Activated naive CD8-positive, alpha-beta T cell treated with anti-CD3 and anti-CD28 coated beads for 36 hours (primary cell): ENCODE measurements at regions not wholly inside any gene's neighbourhood (a gene's known extent, or its start where the extent isn't known, plus 50 kb on each side); places are given as distances from the start of the nearest gene placed in this dataset.

Experiments
- DNase-seq: peaks from one replicate; pipeline ENCODE4 v3.0.0; 2021
- H3K27ac Mint-ChIP-seq: one replicate; pipeline ENCODE4 v1.8.0; 2022; ENCODE audit warnings: mild to moderate bottlenecking, moderate library complexity, mixed read lengths
- H3K27me3 Mint-ChIP-seq: one replicate; pipeline ENCODE4 v1.8.0; 2022; ENCODE audit warnings: mild to moderate bottlenecking, mixed read lengths
- H3K36me3 Mint-ChIP-seq: one replicate; pipeline ENCODE4 v1.8.0; 2021; ENCODE audit warnings: mild to moderate bottlenecking, mixed read lengths
- H3K4me1 Mint-ChIP-seq: one replicate; pipeline ENCODE4 v1.8.0; 2021; ENCODE audit warnings: mixed read lengths
- H3K4me3 Mint-ChIP-seq: one replicate; pipeline ENCODE4 v1.8.0; 2022; ENCODE audit warnings: mild to moderate bottlenecking, moderate library complexity, mixed read lengths
- H3K9me3 Mint-ChIP-seq: one replicate; pipeline ENCODE4 v1.8.0; 2022; ENCODE audit warnings: mixed read lengths

DNA sequence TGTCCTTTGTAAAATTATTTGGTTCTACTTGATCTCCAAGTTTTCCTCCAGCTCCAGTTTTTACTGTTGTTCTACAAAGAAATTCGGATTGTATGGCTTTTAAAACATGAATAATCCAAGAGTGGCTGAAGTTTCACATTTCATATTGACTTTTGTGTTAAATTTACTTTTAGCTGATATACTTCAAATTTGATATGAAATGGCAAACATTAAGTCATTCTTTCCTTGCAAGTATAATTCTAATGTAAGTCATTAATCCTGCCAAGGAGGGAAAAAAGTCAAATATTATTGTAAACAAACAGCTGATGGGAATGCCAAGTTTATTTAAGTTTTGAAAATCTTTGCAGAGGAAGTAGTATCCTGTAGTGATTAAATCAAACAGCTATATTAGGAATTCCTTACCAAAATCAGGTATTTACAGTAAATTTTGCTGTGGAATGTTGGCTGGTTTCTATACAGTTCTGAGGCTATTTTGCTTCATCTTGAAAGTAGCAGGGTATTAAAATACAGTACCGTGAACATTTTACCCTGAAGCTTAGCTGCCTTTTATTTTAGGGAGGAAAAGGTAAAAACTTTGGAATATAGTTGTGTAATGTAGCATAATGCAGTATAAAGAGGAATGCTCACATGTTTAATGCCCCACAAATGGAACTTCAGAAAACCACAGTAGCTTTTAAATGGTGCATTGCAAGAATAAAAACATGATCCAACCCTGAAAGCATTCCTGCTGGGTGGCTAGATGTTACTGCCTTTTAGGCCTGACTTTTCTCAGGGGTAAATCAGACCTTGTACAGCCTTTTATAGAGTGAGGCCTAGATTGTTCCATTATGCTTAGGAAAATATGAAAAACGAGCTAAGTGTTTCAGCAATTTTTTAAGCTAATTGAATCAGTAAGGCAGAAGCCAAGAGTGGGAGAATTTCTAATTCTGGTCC is 62.7 kb upstream of the NT5C1B start:
- Mint-ChIP-seq H3K9me3 (no peaks in the 10 kb centered on the region), H3K36me3 (peaks cover 2% of the 10 kb centered on the region), H3K4me1 (no peaks in the 10 kb centered on the region), H3K27me3 (no peaks in the 10 kb centered on the region), H3K4me3 (no peak overlapping the region), H3K27ac (no peak overlapping the region)
- DNase-seq = no peak

DNA sequence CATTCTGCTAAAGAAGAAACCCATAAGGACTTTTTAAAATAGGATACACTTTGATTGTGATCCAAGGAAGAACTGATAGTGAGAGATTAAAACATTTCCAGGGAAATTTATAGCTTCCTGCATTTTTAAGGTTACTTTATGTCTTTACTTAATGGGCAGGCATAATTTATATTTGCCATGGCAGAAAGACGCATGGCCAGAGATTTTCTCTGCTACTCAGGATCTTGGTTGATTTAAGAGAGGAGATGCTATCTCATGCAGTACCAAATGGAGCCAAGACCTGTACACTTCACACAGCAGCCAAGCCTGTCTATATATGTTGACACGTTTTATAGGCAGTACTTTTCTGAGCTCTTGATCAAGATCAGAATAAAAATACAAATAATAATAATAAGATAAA is 60.9 kb upstream of the NT5C1B start:
- Mint-ChIP-seq H3K27me3 (no peaks in the 10 kb centered on the region), H3K4me1 (no peaks in the 10 kb centered on the region), H3K36me3 (peaks cover 8% of the 10 kb centered on the region), H3K27ac (no peak overlapping the region), H3K9me3 (peaks cover 3% of the 10 kb centered on the region), H3K4me3 (no peak overlapping the region)
- DNase-seq = no peak

DNA sequence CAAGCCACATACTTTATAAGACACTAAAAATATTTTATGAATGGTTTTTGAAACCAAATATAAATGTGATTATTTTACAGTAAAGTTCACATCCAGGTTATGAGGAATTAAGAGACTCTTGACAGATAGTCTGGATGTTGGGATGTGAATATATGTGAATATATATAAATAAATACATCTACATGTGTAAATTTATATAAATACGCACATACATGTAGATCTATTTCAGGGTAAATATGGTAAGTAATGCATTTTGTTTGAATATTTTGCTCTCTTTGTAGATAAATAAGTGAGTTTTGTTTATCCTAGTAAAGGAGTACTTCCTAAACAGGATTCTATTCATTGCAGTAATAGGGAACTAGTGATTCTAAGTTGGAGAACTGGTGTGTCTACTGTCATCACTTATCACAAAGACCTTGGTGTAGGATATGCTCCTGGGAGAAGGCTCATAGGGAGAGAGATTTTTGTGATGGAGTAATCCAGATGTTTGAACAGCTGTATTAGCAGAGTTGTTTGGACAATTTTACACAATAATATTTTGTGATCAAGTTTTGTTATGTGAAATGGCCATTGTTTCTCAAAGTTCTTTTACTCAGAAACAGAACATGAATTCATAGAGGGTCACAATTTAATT is 60.2 kb upstream of the NT5C1B start:
- Mint-ChIP-seq H3K4me1 (no peaks in the 10 kb centered on the region), H3K4me3 (no peak overlapping the region), H3K36me3 (peaks cover 11% of the 10 kb centered on the region), H3K27me3 (no peaks in the 10 kb centered on the region), H3K9me3 (peaks cover 3% of the 10 kb centered on the region), H3K27ac (no peak overlapping the region)
- DNase-seq = no peak

DNA sequence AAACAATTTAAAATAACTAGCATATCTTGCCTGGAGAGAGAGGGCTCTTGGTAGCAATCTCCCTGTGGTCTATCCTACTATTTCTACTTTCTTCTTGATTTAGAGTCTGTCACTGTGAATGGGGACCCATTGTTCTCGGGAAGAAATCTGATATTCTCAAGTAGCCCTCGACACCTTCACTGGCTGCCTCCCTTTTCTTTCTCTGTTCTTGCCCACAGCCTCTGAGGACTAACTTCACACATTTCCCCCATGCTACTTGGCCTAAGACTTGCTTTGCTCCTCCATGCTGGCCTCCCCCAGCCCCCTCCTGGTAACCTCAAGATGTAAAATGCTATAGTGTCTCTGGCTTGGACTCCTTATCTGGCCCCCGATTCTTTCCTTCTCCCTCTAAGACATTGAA is 58.8 kb upstream of the NT5C1B start:
- Mint-ChIP-seq H3K36me3 (peaks cover 19% of the 10 kb centered on the region), H3K27me3 (no peaks in the 10 kb centered on the region), H3K4me3 (no peak overlapping the region), H3K9me3 (peaks cover 3% of the 10 kb centered on the region), H3K4me1 (no peaks in the 10 kb centered on the region), H3K27ac (no peak overlapping the region)
- no peak for DNase-seq

DNA sequence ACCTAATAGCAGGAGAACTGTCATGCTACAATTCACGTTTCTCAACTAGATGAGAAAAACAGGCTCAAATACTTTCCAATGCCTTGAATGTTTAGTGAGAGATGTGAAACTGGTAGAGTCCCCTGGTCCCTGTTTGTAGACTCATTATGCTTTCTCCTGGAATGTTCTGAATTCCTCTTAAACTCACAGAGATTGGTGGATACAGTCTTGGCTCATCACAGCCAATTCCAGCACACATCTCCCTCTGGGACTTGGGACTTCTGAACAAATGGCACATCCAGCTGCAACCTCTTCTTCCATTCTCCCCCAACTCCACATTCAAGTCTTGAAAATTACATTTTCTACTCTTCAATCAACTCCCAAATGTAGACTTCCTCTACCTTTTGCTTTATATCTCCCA is 58.4 kb upstream of the NT5C1B start:
- H3K4me1 Mint-ChIP-seq = no peaks in the 10 kb centered on the region
- no peak for DNase-seq
- peaks cover 19% of the 10 kb centered on the region for H3K36me3 Mint-ChIP-seq
- no peak overlapping the region for H3K4me3 Mint-ChIP-seq
- no peaks in the 10 kb centered on the region for H3K27me3 Mint-ChIP-seq
- no peak overlapping the region for H3K27ac Mint-ChIP-seq
- H3K9me3 Mint-ChIP-seq = peaks cover 3% of the 10 kb centered on the region

DNA sequence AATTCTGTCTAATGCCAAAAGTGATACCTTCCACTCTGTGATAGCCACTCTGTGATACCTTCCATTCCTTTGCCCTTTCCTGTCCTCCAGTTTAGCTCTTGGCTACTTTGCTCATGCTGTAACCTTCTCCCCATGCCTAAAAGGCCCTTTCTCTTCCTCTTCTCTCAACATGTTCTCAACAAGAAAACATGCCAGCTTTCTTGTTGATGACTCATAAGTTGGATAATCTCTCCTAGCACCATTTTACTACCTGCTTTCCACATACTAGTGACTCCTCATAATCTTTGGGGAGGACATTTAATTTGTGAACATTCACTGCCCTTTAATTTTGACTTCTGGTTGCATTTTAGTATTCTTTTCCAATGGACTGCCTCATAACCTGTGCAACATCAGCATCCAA is 55.9 kb upstream of the NT5C1B start:
- H3K27me3 Mint-ChIP-seq = no peaks in the 10 kb centered on the region
- H3K4me3 Mint-ChIP-seq = no peak overlapping the region
- no peaks in the 10 kb centered on the region for H3K4me1 Mint-ChIP-seq
- H3K27ac Mint-ChIP-seq = no peak overlapping the region
- H3K36me3 Mint-ChIP-seq = peaks cover 23% of the 10 kb centered on the region
- H3K9me3 Mint-ChIP-seq = peaks cover 3% of the 10 kb centered on the region
- no peak for DNase-seq

DNA sequence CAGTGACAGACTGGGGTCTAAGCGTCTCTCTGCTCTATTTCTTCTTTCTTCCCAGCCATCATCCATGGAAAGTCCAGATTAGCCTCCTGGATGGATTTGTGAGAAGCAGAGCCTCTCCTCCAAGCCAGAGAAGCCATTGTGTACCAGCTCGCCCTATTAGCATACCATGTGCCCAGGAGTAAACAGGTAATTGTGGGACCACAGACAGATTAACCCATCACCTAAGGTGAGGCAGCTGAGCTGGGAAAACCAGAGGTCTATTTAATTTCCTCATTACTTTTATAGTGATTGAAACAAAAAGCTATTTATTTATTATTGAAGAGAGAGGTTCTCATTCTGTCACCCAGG is 54.7 kb upstream of the NT5C1B start:
- H3K36me3 Mint-ChIP-seq = peaks cover 28% of the 10 kb centered on the region
- DNase-seq = no peak
- peaks cover 3% of the 10 kb centered on the region for H3K9me3 Mint-ChIP-seq
- no peaks in the 10 kb centered on the region for H3K4me1 Mint-ChIP-seq
- H3K4me3 Mint-ChIP-seq = no peak overlapping the region
- no peak overlapping the region for H3K27ac Mint-ChIP-seq
- no peaks in the 10 kb centered on the region for H3K27me3 Mint-ChIP-seq

DNA sequence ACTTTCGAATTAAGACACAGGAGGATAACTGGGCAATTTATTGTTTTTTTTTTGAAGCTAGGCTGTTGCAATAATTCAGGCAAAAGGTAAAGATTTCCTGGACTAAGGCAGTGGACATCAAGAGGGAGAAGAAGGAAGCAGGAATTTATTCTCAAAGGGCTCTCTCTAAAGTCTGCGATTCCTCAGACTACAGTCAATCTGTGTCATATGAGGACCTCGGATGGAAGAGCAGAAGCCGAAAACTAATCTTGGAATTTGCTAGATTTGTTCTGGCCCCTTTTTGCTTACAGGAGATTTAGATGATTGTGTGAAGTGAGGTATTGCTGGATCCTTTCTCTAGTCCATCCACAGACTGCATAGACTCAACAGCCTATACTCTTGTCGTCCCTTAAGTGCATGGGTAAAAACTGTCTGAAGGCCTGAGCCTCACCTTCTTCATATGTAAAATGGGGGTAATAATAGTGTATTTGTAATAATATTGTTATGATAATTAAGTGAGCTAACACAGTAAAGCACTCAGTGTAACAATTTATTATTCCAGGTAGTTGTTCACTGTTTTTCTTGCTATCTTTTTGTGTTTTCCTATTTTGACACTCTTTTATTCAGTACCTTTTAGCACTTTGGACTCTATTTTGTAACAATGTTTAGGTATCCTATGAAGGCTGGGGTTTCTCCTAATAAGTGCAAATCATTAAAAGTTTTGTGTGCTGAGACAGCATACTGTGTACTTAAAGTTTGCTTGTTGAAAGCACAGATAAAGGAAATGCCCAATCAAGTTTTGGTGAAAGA is 54.2 kb upstream of the NT5C1B start:
- H3K27me3 Mint-ChIP-seq = no peaks in the 10 kb centered on the region
- H3K27ac Mint-ChIP-seq = no peak overlapping the region

DNA sequence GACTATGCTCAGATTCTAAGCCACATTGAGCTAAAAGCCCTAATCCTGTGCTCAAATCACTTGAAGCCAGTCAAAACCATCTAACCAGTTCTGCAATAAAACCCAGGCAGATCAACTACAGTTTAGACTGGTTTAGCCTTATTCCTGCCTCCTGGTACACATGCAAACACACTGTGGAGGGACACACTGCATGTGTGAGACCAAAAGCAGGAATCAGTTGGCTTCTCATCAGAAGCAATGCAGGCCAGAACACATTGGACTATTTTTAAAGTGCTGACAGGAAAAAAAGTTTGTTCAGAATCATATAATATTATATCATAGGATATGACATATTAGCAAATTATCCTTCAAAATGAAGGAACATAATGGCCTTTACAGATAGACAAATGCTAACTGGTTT is 52.5 kb upstream of the NT5C1B start:
- no peak overlapping the region for H3K27ac Mint-ChIP-seq
- no peak overlapping the region for H3K4me3 Mint-ChIP-seq
- peaks cover 9% of the 10 kb centered on the region for H3K9me3 Mint-ChIP-seq
- no peaks in the 10 kb centered on the region for H3K27me3 Mint-ChIP-seq
- H3K36me3 Mint-ChIP-seq = peaks cover 41% of the 10 kb centered on the region
- no peaks in the 10 kb centered on the region for H3K4me1 Mint-ChIP-seq
- DNase-seq = no peak

More for the DNA sequence above, 54.2 kb upstream of the NT5C1B start:
- H3K9me3 Mint-ChIP-seq = peaks cover 3% of the 10 kb centered on the region
- no peaks in the 10 kb centered on the region for H3K4me1 Mint-ChIP-seq
- no peak for DNase-seq
- peaks cover 29% of the 10 kb centered on the region for H3K36me3 Mint-ChIP-seq
- no peak overlapping the region for H3K4me3 Mint-ChIP-seq

DNA sequence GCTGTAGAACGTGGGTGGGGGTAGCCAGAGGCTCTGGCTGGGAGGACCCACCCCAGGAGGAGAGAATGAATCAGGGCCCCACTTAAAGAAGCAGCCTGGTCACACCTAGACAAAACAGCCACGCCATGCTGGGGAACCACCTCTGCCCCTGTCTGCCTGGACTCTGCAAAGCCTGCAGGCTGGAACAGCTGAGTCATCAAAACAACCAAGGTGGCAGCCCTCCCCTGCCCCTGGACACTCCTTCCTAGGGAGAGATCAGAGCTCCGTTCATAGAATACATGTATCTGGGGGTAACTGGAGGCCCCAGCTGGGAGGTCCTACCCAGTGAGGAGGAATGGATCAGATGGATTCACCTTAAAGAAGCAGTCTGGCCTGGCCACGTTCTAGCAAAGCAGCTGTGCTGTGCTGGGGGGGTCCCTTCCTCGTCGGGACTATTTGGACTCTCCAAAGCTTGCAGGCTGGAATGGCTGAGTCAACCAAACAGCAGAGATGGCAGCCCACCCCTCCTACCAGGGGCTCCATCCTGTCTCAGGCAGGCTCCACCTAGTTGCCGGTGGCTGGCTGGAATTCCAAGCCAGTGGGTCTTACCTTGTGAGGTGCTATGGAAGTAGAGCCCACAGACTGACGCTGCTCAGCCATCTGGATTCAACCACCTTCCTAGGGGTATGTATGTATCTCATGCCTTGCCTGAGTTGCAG is 50.5 kb upstream of the NT5C1B start:
- Mint-ChIP-seq H3K36me3 (peaks cover 50% of the 10 kb centered on the region), H3K4me3 (no peak overlapping the region), H3K27me3 (no peaks in the 10 kb centered on the region), H3K27ac (no peak overlapping the region), H3K4me1 (no peaks in the 10 kb centered on the region), H3K9me3 (peaks cover 21% of the 10 kb centered on the region)
- DNase-seq = no peak
